GM12878 (cell line): ENCODE measurements at regions not wholly inside any gene's neighbourhood (a gene's known extent, or its start where the extent isn't known, plus 50 kb on each side); places are given as distances from the start of the nearest gene placed in this dataset.

ENCODE experiments used
- ATAC-seq: fragments of 200-7000 bp; cut with Tn5 transposase; 3 replicates; pipeline ENCODE4 v1.9.1; 2020; ENCODE audit warnings: mild to moderate bottlenecking, moderate library complexity
- BruUV-seq: library from RNA; stranded (reverse); fragments of 400-500 nt; replicated peaks from 2 replicates; lab custom pipeline; 2021; lab: Mats Ljungman, UMichigan
- CTCF ChIA-PET: fragments of 300-600 bp; sonication (Branson Sonifier 250); formaldehyde crosslinking; extraction: SDS; loops from one replicate; lab custom pipeline; 2021; ENCODE audit warnings: inconsistent platforms; lab: Yijun Ruan, JAX
- POLR2A ChIA-PET: fragments of 350-600 bp; formaldehyde crosslinking; extraction: SDS; loops from one replicate; lab custom pipeline; 2021; ENCODE audit warnings: inconsistent platforms; lab: Charles Lee
- RAD21 ChIA-PET: fragments of 300-600 bp; sonication (Branson Sonifier 250); formaldehyde crosslinking; loops from one replicate; lab custom pipeline; 2023; ENCODE audit warnings: antibody characterized with exemption; ENCODE audit not compliant: unreplicated experiment; lab: Charles Lee
- SMC1A ChIA-PET: fragments of 300-600 bp; sonication (Branson Sonifier 250); formaldehyde crosslinking; loops from one replicate; lab custom pipeline; 2023; ENCODE audit not compliant: unreplicated experiment, uncharacterized antibody; lab: Charles Lee
- DNase-seq: peaks from one replicate; pipeline ENCODE4 v3.0.0-alpha.2; 2011; ENCODE audit warnings: low read depth, low spot score
- FAIRE-seq: peaks from 3 replicates; lab custom pipeline; 2011; peaks lifted over from hg19 to GRCh38; lab: Jason Lieb, UNC
- H2AFZ ChIP-seq: 2 replicates; pipeline ENCODE4 v1.6.0; 2011; ENCODE audit warnings: low read depth, low read length, control low read depth; ENCODE audit not compliant: control insufficient read depth
- H3K27ac ChIP-seq: 2 replicates; pipeline ENCODE4 v1.5.1; 2011; ENCODE audit warnings: control low read depth; ENCODE audit not compliant: control insufficient read depth, insufficient read depth
- H3K27me3 ChIP-seq, 2 experiments: replicated peaks in 1 of 2; 2 replicates each; pipeline versions ENCODE4 v1.6.0 to v1.6.1; 2011; ENCODE audit warnings: low read length in 1 of 2; ENCODE audit not compliant: control insufficient read depth in 2 of 2, insufficient read depth in 2 of 2
- H3K36me3 ChIP-seq, 2 experiments: 2 replicates each; pipeline ENCODE4 v1.5.1; 2011; ENCODE audit warnings: low read length in 1 of 2; ENCODE audit not compliant: control insufficient read depth in 2 of 2, insufficient read depth in 2 of 2
- H3K4me1 ChIP-seq: 2 replicates; pipeline ENCODE4 v1.6.1; 2011; ENCODE audit warnings: mild to moderate bottlenecking, low read length, moderate library complexity, mixed read lengths; ENCODE audit not compliant: control insufficient read depth, insufficient read depth
- H3K4me2 ChIP-seq: 2 replicates; pipeline ENCODE4 v1.6.0; 2011; ENCODE audit warnings: control low read depth; ENCODE audit not compliant: control insufficient read depth, insufficient read depth
- H3K4me3 ChIP-seq: fragments of 200-600 bp; sonication (generic); 2 replicates; pipeline ENCODE4 v1.5.1; 2016
- H3K79me2 ChIP-seq: 2 replicates; pipeline ENCODE4 v1.6.0; 2011; ENCODE audit warnings: low read length; ENCODE audit not compliant: control insufficient read depth, insufficient read depth
- H3K9ac ChIP-seq: 2 replicates; pipeline ENCODE4 v1.8.0; 2011; ENCODE audit warnings: low read length, control low read depth, mixed read lengths; ENCODE audit not compliant: control insufficient read depth, insufficient read depth
- H3K9me3 ChIP-seq: replicated peaks from 3 replicates; pipeline ENCODE4 v1.5.1; 2011; ENCODE audit warnings: mild to moderate bottlenecking, low read length; ENCODE audit not compliant: control insufficient read depth, insufficient read depth
- H4K20me1 ChIP-seq: 2 replicates; pipeline ENCODE4 v1.6.0; 2011; ENCODE audit not compliant: control insufficient read depth, insufficient read depth
- CBX3 ChIP-seq: fragments of 200-600 bp; sonication (generic); IDR thresholded peaks from 2 replicates; pipeline ENCODE4 v1.6.1; 2016; ENCODE audit warnings: low read depth, borderline replicate concordance
- FOS ChIP-seq: IDR thresholded peaks from 3 replicates; pipeline ENCODE4 v1.6.1; 2011; ENCODE audit warnings: borderline replicate concordance; ENCODE audit not compliant: insufficient read length; ENCODE audit errors: extremely low read depth
- HDAC2 ChIP-seq: fragments of 200-600 bp; sonication (generic); IDR thresholded peaks from 2 replicates; pipeline ENCODE4 v1.6.1; 2017
- KDM1A ChIP-seq: fragments of 200-600 bp; sonication (generic); IDR thresholded peaks from 2 replicates; pipeline ENCODE4 v1.6.1; 2016; ENCODE audit warnings: borderline replicate concordance
- POLR2A ChIP-seq: IDR thresholded peaks from 2 replicates; pipeline ENCODE4 v1.6.1; 2011; ENCODE audit warnings: low read depth, mild to moderate bottlenecking, low read length
- RAD51 ChIP-seq: fragments of 450-650 bp; IDR thresholded peaks from 2 replicates; pipeline ENCODE4 v1.6.1; 2016; ENCODE audit warnings: moderate library complexity, mild to moderate bottlenecking, inconsistent platforms
- RUNX3 ChIP-seq: IDR thresholded peaks from 2 replicates; pipeline ENCODE4 v1.6.1; 2012; ENCODE audit warnings: low read length, inconsistent platforms
- SIN3A ChIP-seq: IDR thresholded peaks from 2 replicates; pipeline ENCODE4 v1.6.1; 2012; ENCODE audit warnings: low read depth, low read length, improper control_type of control experiment
- SIX5 ChIP-seq: IDR thresholded peaks from 2 replicates; pipeline ENCODE4 v1.6.1; 2011; ENCODE audit warnings: mild to moderate bottlenecking, low read depth, low read length, moderate library complexity; ENCODE audit not compliant: severe bottlenecking
- SUPT20H ChIP-seq: IDR thresholded peaks from 2 replicates; pipeline ENCODE4 v1.6.1; 2011; ENCODE audit warnings: low read depth, mild to moderate bottlenecking, low read length, moderate library complexity, borderline replicate concordance; ENCODE audit not compliant: control insufficient read depth
- WRNIP1 ChIP-seq: IDR thresholded peaks from 2 replicates; pipeline ENCODE4 v1.6.1; 2011; ENCODE audit warnings: low read depth, low read length, improper control_type of control experiment, borderline replicate concordance
- WGBS: methylation state at CpG from one replicate; pipeline ENCODE4 v1.1.6; 2016; ENCODE audit warnings: low lambda C conversion rate; ENCODE audit not compliant: insufficient replicate concordance, insufficient coverage; ENCODE audit errors: missing lambda C conversion rate; 5-methylcytosine and 5-hydroxymethylcytosine counted together
- in situ Hi-C: fragments of 300-500 bp; cut with MboI; formaldehyde crosslinking; loops from 9 replicates; pipeline ENCODE4 v1.14.3; 2018; ENCODE audit warnings: mixed read lengths
- intact Hi-C: fragments of 100-400 bp; cut with micrococcal nuclease; formaldehyde crosslinking; loops from one replicate; pipeline ENCODE4 v1.14.2; 2022; ENCODE audit not compliant: unreplicated experiment
- TF ChIP-seq, protein P1 (sequence below): fragments of 450-650 bp; IDR thresholded peaks from 2 replicates; pipeline ENCODE4 v1.6.1; 2017; ENCODE audit warnings: mild to moderate bottlenecking, moderate library complexity
- TF ChIP-seq, protein P2 (sequence below): fragments of 450-650 bp; IDR thresholded peaks from 2 replicates; pipeline ENCODE4 v1.6.1; 2017; ENCODE audit warnings: mild to moderate bottlenecking
- TF ChIP-seq, protein P3 (sequence below): fragments of 450-650 bp; formaldehyde crosslinking; IDR thresholded peaks from 2 replicates; pipeline ENCODE4 v1.4.0; 2022; ENCODE audit warnings: mild to moderate bottlenecking, moderate library complexity
- TF ChIP-seq, protein P4 (sequence below): fragments of 450-650 bp; IDR thresholded peaks from 2 replicates; pipeline ENCODE4 v1.6.1; 2017; ENCODE audit warnings: low read depth, mild to moderate bottlenecking, moderate library complexity

DNA sequence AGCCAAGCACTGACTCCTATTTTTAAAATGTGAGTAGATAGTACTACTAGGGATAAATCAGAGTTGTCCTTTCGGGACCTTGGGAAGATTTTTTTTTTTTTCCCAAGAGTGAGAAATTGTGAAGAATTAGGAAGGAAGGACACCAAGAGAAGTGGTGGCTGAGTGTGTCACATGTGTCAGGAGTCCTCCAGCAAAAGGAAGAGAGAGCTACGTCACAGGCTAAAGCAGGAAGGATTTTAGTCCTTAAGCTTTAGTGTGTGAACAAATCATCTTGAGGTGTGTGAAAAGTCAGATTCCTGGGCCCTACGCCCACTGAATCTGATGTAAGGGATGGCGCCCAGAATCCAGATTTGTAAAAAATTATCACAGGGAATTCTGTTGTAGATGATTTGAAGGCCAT is 172.7 kb downstream of the SERPINI1 start:
- H3K4me3 ChIP-seq = no peak overlapping the region
- whole genome bisulfite sequencing = 35% methylated on average over 4 of the region's 4 CpGs
- no TSS peak for BruUV-seq

More for the DNA sequence above, 172.7 kb downstream of the SERPINI1 start:
- no peaks in the 10 kb centered on the region for H3K9me3 ChIP-seq
- FAIRE-seq (no peak), DNase-seq (no peak), ATAC-seq (no peak)
- CTCF ChIA-PET = no interaction called here
- no peak overlapping the region for H3K4me2 ChIP-seq
- SMC1A ChIA-PET = no interaction called here
- TF ChIP-seq WRNIP1 = no peak
- no peak for TF ChIP-seq CBX3
- TF ChIP-seq, protein P1, sequence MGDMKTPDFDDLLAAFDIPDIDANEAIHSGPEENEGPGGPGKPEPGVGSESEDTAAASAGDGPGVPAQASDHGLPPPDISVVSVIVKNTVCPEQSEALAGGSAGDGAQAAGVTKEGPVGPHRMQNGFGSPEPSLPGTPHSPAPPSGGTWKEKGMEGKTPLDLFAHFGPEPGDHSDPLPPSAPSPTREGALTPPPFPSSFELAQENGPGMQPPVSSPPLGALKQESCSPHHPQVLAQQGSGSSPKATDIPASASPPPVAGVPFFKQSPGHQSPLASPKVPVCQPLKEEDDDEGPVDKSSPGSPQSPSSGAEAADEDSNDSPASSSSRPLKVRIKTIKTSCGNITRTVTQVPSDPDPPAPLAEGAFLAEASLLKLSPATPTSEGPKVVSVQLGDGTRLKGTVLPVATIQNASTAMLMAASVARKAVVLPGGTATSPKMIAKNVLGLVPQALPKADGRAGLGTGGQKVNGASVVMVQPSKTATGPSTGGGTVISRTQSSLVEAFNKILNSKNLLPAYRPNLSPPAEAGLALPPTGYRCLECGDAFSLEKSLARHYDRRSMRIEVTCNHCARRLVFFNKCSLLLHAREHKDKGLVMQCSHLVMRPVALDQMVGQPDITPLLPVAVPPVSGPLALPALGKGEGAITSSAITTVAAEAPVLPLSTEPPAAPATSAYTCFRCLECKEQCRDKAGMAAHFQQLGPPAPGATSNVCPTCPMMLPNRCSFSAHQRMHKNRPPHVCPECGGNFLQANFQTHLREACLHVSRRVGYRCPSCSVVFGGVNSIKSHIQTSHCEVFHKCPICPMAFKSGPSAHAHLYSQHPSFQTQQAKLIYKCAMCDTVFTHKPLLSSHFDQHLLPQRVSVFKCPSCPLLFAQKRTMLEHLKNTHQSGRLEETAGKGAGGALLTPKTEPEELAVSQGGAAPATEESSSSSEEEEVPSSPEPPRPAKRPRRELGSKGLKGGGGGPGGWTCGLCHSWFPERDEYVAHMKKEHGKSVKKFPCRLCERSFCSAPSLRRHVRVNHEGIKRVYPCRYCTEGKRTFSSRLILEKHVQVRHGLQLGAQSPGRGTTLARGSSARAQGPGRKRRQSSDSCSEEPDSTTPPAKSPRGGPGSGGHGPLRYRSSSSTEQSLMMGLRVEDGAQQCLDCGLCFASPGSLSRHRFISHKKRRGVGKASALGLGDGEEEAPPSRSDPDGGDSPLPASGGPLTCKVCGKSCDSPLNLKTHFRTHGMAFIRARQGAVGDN = no peak
- TF ChIP-seq SIX5 = no peak
- TF ChIP-seq HDAC2 = no peak
- TF ChIP-seq, protein P2, sequence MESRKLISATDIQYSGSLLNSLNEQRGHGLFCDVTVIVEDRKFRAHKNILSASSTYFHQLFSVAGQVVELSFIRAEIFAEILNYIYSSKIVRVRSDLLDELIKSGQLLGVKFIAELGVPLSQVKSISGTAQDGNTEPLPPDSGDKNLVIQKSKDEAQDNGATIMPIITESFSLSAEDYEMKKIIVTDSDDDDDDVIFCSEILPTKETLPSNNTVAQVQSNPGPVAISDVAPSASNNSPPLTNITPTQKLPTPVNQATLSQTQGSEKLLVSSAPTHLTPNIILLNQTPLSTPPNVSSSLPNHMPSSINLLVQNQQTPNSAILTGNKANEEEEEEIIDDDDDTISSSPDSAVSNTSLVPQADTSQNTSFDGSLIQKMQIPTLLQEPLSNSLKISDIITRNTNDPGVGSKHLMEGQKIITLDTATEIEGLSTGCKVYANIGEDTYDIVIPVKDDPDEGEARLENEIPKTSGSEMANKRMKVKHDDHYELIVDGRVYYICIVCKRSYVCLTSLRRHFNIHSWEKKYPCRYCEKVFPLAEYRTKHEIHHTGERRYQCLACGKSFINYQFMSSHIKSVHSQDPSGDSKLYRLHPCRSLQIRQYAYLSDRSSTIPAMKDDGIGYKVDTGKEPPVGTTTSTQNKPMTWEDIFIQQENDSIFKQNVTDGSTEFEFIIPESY = no peak
- TF ChIP-seq, protein P3, sequence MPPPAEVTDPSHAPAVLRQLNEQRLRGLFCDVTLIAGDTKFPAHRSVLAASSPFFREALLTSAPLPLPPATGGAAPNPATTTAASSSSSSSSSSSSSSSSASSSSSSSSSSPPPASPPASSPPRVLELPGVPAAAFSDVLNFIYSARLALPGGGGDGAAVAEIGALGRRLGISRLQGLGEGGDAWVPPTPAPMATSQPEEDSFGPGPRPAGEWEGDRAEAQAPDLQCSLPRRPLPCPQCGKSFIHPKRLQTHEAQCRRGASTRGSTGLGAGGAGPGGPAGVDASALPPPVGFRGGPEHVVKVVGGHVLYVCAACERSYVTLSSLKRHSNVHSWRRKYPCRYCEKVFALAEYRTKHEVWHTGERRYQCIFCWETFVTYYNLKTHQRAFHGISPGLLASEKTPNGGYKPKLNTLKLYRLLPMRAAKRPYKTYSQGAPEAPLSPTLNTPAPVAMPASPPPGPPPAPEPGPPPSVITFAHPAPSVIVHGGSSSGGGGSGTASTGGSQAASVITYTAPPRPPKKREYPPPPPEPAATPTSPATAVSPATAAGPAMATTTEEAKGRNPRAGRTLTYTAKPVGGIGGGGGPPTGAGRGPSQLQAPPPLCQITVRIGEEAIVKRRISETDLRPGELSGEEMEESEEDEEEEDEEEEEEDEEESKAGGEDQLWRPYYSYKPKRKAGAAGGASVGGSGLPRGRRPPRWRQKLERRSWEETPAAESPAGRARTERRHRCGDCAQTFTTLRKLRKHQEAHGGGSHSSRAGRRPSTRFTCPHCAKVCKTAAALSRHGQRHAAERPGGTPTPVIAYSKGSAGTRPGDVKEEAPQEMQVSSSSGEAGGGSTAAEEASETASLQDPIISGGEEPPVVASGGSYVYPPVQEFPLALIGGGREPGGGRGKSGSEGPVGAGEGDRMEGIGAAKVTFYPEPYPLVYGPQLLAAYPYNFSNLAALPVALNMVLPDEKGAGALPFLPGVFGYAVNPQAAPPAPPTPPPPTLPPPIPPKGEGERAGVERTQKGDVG (CRISPR knock-in tag) = no peak
- no peak for TF ChIP-seq FOS
- TF ChIP-seq SIN3A = no peak
- TF ChIP-seq, protein P4, sequence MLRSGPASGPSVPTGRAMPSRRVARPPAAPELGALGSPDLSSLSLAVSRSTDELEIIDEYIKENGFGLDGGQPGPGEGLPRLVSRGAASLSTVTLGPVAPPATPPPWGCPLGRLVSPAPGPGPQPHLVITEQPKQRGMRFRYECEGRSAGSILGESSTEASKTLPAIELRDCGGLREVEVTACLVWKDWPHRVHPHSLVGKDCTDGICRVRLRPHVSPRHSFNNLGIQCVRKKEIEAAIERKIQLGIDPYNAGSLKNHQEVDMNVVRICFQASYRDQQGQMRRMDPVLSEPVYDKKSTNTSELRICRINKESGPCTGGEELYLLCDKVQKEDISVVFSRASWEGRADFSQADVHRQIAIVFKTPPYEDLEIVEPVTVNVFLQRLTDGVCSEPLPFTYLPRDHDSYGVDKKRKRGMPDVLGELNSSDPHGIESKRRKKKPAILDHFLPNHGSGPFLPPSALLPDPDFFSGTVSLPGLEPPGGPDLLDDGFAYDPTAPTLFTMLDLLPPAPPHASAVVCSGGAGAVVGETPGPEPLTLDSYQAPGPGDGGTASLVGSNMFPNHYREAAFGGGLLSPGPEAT = no peak
- no peak for TF ChIP-seq POLR2A
- TF ChIP-seq KDM1A = no peak
- TF ChIP-seq SUPT20H = no peak
- TF ChIP-seq RUNX3 = no peak
- no peak for TF ChIP-seq RAD51
- no peak overlapping the region for H2AFZ ChIP-seq
- H3K4me1 ChIP-seq = no peaks in the 10 kb centered on the region
- intact Hi-C loops (no loop called here), in situ Hi-C loops (no loop called here)
- H3K27me3 ChIP-seq = no peaks in the 10 kb centered on the region; a peak in 1 of 4 replicates
- H3K79me2 ChIP-seq = no peaks in the 10 kb centered on the region
- POLR2A ChIA-PET = no interaction called here
- H3K36me3 ChIP-seq = no peaks in the 10 kb centered on the region
- H4K20me1 ChIP-seq = no peaks in the 10 kb centered on the region
- RAD21 ChIA-PET = no interaction called here
- H3K27ac ChIP-seq = no peak overlapping the region
- no peak overlapping the region for H3K9ac ChIP-seq
